Stomach smooth muscle (tissue), 2 donors: ENCODE measurements at regions not wholly inside any gene's neighbourhood (a gene's known extent, or its start where the extent isn't known, plus 50 kb on each side); places are given as distances from the start of the nearest gene placed in this dataset.

Experiments used
- H3K27ac ChIP-seq: one replicate; pipeline ENCODE4 v1.7.0; 2013; ENCODE audit warnings: mild to moderate bottlenecking, low read length, inconsistent platforms
- H3K27me3 ChIP-seq, 2 donors: one replicate each; pipeline ENCODE4 v1.7.0; 2013; ENCODE audit warnings: low read length in 2 of 2; ENCODE audit not compliant: insufficient read depth in 2 of 2, control insufficient read depth in 1 of 2
- H3K36me3 ChIP-seq, 2 donors: one replicate each; pipeline ENCODE4 v1.7.0; 2013; ENCODE audit warnings: low read length in 2 of 2; ENCODE audit not compliant: control insufficient read depth in 2 of 2, insufficient read depth in 2 of 2
- H3K4me1 ChIP-seq: one replicate; pipeline ENCODE4 v1.7.0; 2013; ENCODE audit warnings: low read length; ENCODE audit not compliant: control insufficient read depth, insufficient read depth
- H3K4me3 ChIP-seq, 2 donors: one replicate each; pipeline ENCODE4 v1.7.0; 2013; ENCODE audit warnings: low read length in 2 of 2
- H3K9ac ChIP-seq, 2 donors: one replicate each; pipeline ENCODE4 v1.7.0; 2013; ENCODE audit warnings: low read length in 2 of 2, mild to moderate bottlenecking in 1 of 2
- H3K9me3 ChIP-seq, 2 donors: one replicate each; pipeline ENCODE4 v1.7.0; 2013; ENCODE audit warnings: low read length in 2 of 2; ENCODE audit not compliant: control insufficient read depth in 2 of 2
- donor health status: healthy.
- donor health status: Pancreatic carcinoma.

GRCh38 chr4:13893987-13894386 lies 266.5 kb upstream of the BOD1L1 start:
- H3K4me3 ChIP-seq, result no peak overlapping the region
- H3K27ac ChIP-seq, result no peak overlapping the region
- H3K4me1 ChIP-seq, result peaks cover 3% of the 10 kb centered on the region
- no peaks in the 10 kb centered on the region for H3K27me3 ChIP-seq
- H3K9ac ChIP-seq, result no peak overlapping the region
- H3K36me3 ChIP-seq, result no peaks in the 10 kb centered on the region
- H3K9me3 ChIP-seq, result no peaks in the 10 kb centered on the region

DNA sequence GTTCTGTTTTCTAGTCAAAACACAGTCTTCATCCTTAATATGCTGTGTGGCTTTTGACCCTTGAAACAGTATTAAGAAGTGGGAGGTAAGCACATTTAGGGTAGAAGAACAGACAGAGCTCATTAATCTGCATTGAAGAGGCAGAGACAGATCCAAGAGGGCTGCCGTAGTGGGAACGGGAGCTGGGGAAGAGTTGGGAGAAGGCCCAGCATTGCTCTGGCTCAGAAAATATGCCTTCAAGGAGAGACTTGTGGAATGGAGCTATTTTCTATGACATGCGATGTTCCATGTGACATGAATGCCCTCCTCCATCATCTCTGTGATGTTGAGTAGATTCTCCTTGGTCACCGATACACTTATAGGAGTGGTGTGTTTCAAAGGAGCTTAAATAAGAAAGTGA lies 273.3 kb upstream of the BOD1L1 start:
- Histone ChIP-seq H3K9ac (no peak overlapping the region), H3K27me3 (no peaks in the 10 kb centered on the region), H3K36me3 (no peaks in the 10 kb centered on the region), H3K9me3 (no peaks in the 10 kb centered on the region), H3K4me3 (no peak overlapping the region), H3K4me1 (no peaks in the 10 kb centered on the region), H3K27ac (no peak overlapping the region)

- Histone ChIP-seq H3K27ac (no peak overlapping the region), H3K27me3 (no peaks in the 10 kb centered on the region), H3K4me3 (no peak overlapping the region), H3K9ac (no peak overlapping the region), H3K9me3 (no peaks in the 10 kb centered on the region), H3K4me1 (no peaks in the 10 kb centered on the region), H3K36me3 (no peaks in the 10 kb centered on the region)
These were observed 274.6 kb upstream of the BOD1L1 start for GRCh38 chr4:13902146-13902545.

DNA sequence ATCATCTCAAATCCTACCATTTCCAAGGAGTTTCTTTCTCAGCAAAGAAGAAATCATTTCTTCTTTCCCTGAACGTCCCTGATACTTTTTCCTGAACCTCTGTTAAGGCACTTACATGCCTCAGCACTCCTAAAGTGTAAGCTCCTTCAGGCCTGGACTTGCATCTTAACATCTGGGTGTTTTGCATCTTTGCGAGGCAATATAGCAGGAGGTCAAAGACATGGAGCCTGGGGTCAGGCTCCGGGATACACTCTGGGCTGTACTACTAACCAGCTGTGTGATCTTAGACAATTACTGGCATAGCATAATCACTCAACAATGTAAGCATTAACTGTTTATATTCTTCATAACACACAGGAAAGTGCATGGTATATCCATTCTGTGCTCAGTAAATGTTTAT lies 275.5 kb upstream of the BOD1L1 start:
- Histone ChIP-seq H3K4me1 (no peaks in the 10 kb centered on the region), H3K27me3 (no peaks in the 10 kb centered on the region), H3K4me3 (no peak overlapping the region), H3K9me3 (no peaks in the 10 kb centered on the region), H3K9ac (no peak overlapping the region), H3K36me3 (no peaks in the 10 kb centered on the region), H3K27ac (no peak overlapping the region)

DNA sequence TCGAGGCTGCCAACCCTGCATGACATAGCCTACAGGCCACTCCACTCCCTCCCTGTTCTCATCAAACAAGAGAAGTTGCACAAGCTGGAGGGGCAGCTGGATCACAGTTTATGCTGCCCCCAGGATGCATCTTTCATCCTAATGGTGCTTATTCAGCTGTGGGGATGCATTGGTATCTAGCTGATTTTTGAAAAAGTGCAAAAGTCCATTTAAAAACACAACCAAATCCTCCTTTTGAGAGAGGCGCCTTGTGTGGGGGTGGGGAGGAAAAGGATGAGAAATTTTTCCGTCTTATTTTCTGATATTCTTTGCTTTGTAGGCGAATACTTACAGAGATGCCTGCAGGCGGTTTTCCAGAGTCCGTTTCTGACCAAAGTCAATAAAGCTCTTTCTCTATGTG lies 276.4 kb upstream of the BOD1L1 start:
- Histone ChIP-seq H3K9ac (no peak overlapping the region), H3K4me3 (no peak overlapping the region), H3K4me1 (no peaks in the 10 kb centered on the region), H3K27me3 (no peaks in the 10 kb centered on the region), H3K9me3 (no peaks in the 10 kb centered on the region), H3K36me3 (no peaks in the 10 kb centered on the region), H3K27ac (no peak overlapping the region)

DNA sequence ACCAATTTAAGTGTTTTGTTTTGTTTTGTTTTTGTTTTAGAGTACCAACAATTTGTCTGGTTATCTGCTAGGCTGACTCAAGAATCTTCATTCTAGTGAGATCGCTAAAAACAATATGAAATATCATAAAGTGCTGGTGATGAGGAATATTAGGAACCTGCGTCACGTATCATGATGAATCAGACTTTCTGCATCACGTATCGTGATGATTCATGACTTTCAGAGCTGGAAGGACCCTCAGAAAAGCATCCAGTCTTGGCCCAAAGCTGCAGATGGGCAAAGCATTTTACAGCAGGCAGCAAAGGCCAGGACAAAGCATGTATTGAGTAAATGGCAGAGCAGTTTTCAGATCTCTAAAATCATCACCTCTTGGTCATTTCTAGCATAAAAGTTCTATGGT lies 278.0 kb upstream of the BOD1L1 start:
- no peaks in the 10 kb centered on the region for H3K27me3 ChIP-seq
- H3K4me3 ChIP-seq, result no peak overlapping the region
- H3K36me3 ChIP-seq, result no peaks in the 10 kb centered on the region
- H3K9me3 ChIP-seq, result no peaks in the 10 kb centered on the region
- H3K9ac ChIP-seq, result no peak overlapping the region
- no peaks in the 10 kb centered on the region for H3K4me1 ChIP-seq
- no peak overlapping the region for H3K27ac ChIP-seq

DNA sequence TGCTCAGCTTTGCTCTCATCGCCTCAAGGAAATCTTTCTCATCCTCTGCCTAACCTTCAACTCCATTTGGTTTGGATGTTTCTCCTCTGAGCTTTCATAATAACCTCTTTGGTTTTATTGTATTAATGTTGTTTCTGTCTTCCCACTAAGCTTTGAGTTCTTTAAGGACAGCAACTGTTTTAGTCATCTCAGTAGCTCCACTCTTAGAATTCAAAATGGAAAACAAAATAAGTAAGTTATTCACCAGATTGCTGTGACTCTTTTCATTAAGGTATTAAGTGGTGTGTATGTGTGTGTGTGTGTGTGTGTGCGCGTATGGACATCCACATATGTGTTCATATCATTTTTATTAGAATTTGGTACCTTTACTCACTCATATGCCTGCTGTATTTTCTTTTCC lies 279.2 kb upstream of the BOD1L1 start:
- Histone ChIP-seq H3K4me3 (no peak overlapping the region), H3K27me3 (no peaks in the 10 kb centered on the region), H3K9ac (no peak overlapping the region), H3K4me1 (no peaks in the 10 kb centered on the region), H3K36me3 (no peaks in the 10 kb centered on the region), H3K27ac (no peak overlapping the region), H3K9me3 (no peaks in the 10 kb centered on the region)

DNA sequence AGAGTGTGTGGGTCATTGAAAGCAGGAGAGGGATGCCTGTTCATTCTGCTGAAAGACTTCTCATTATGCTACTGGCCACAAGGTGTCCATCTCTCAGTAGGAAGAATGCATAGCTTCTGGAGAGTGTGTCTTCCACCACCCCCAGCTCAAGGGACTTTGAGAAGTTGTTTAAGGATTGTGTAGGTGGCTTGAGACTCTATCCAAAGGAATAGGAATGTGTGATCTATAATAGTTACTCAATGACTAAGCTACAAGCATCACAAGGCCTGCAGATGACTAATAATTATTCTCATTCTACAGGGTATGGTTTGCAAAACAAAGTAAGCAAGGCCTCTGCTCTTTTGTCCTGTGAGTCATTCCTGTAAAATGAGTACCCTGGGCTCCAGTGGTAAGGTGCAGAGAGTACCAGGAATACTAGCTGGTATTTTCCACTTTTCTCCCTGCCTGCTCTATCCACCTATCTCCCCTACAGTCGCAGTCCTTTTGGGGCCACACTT lies 279.8 kb upstream of the BOD1L1 start:
- Histone ChIP-seq H3K4me3 (no peak overlapping the region), H3K27ac (no peak overlapping the region), H3K27me3 (no peaks in the 10 kb centered on the region), H3K9me3 (no peaks in the 10 kb centered on the region), H3K36me3 (no peaks in the 10 kb centered on the region), H3K4me1 (no peaks in the 10 kb centered on the region), H3K9ac (no peak overlapping the region)

- Histone ChIP-seq H3K4me1 (no peaks in the 10 kb centered on the region), H3K27ac (no peak overlapping the region), H3K9me3 (no peaks in the 10 kb centered on the region), H3K4me3 (no peak overlapping the region), H3K36me3 (no peaks in the 10 kb centered on the region), H3K27me3 (no peaks in the 10 kb centered on the region), H3K9ac (no peak overlapping the region)
These were observed 280.9 kb upstream of the BOD1L1 start for GRCh38 chr4:13908455-13908854.

DNA sequence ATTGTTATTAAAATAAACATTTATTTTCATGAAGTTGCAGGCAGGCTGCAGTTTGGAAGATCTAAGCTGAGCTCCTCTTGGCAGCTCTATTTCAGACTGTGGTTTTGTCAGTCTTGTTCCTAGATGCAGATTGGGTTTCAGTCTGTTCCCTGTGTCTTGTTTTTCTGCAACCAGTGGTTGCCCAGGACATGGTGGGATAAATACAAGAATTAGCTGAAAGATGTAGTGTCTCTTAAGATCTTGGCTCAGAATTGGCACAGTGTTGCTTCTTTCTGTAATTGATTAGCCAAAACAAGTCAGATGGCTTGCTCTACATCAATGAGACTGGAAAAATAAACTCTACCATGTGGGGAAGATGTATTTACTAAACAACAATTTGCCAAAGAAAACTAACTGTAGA lies 283.0 kb upstream of the BOD1L1 start:
- Histone ChIP-seq H3K27me3 (no peaks in the 10 kb centered on the region), H3K27ac (no peak overlapping the region), H3K9ac (no peak overlapping the region), H3K36me3 (no peaks in the 10 kb centered on the region), H3K9me3 (no peaks in the 10 kb centered on the region), H3K4me1 (no peaks in the 10 kb centered on the region), H3K4me3 (no peak overlapping the region)

DNA sequence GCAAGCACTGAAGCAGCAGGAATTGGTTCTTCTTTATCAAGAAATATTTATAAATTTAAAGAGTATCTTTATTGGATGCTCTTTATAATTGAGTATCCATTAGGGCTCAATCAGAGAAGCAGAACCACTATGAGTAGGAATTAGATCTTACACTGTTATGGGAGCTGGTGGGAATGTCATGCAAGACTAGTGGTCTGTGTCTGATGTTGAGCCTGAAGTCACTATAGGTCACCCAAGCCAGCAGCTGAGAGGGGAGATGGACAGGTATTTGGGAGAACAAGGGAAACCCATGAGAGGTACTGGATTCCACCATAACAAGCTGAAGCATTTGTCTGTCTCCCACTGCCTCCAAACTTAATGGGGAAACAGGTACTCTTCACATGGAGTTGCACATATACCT lies 283.7 kb upstream of the BOD1L1 start:
- H3K27me3 ChIP-seq, result no peaks in the 10 kb centered on the region
- H3K36me3 ChIP-seq, result no peaks in the 10 kb centered on the region
- no peak overlapping the region for H3K27ac ChIP-seq
- H3K4me3 ChIP-seq, result no peak overlapping the region
- H3K4me1 ChIP-seq, result no peaks in the 10 kb centered on the region
- H3K9ac ChIP-seq, result no peak overlapping the region
- no peaks in the 10 kb centered on the region for H3K9me3 ChIP-seq
